HepG2 (cell line): ENCODE measurements at regions not wholly inside any gene's neighbourhood (a gene's known extent, or its start where the extent isn't known, plus 50 kb on each side); places are given as distances from the start of the nearest gene placed in this dataset.

Experiments
- ATAC-seq: fragments of 200-7000 bp; cut with Tn5 transposase; 3 replicates; pipeline ENCODE4 v1.9.1; 2020; ENCODE audit warnings: mild to moderate bottlenecking, moderate library complexity
- BruUV-seq: library from RNA; stranded (reverse); fragments of 400-500 nt; replicated peaks from 2 replicates; lab custom pipeline; 2021; lab: Mats Ljungman, UMichigan
- CTCF ChIA-PET: fragments of 300-600 bp; formaldehyde crosslinking; extraction: SDS; loops from one replicate; lab custom pipeline; 2021; ENCODE audit warnings: low total read pairs, inconsistent platforms, low intra/inter-chr PET ratio; lab: Yijun Ruan, JAX
- POLR2A ChIA-PET: fragments of 350-600 bp; sonication (Branson Sonifier 250); formaldehyde crosslinking; loops from one replicate; lab custom pipeline; 2020; ENCODE audit warnings: antibody characterized with exemption, inconsistent platforms; lab: Yijun Ruan, JAX
- DNase-seq: peaks from one replicate; pipeline ENCODE4 v3.0.0-alpha.2; 2015; ENCODE audit warnings: low spot score
- FAIRE-seq: peaks from 3 replicates; lab custom pipeline; 2011; peaks lifted over from hg19 to GRCh38; lab: Jason Lieb, UNC
- H2AFZ ChIP-seq: one replicate; pipeline ENCODE4 v1.6.1; 2011; ENCODE audit warnings: low read length, inconsistent platforms
- H3K27ac ChIP-seq: fragments of 300-600 bp; 3 replicates; pipeline ENCODE4 v1.8.0; 2011; ENCODE audit warnings: mixed run types, mild to moderate bottlenecking, mixed read lengths, low read length, inconsistent platforms; ENCODE audit not compliant: insufficient read depth; ENCODE audit errors: extremely low read length
- H3K27me3 ChIP-seq, 2 experiments: fragments of 200-600 bp in 1 of 2; 2 replicates in 1 of 2; 3 replicates in 1 of 2; pipeline versions ENCODE4 v1.6.0 to v1.8.0; 2011; ENCODE audit warnings: low read length in 2 of 2, mild to moderate bottlenecking in 2 of 2, moderate library complexity in 2 of 2, inconsistent platforms in 1 of 2; ENCODE audit not compliant: insufficient read depth in 2 of 2, control insufficient read depth in 1 of 2
- H3K36me3 ChIP-seq, 2 experiments: fragments of 200-600 bp in 1 of 2; replicated peaks in 1 of 2; 2 replicates in 1 of 2; 3 replicates in 1 of 2; pipeline versions ENCODE4 v1.5.1 to v1.8.0; 2011; ENCODE audit warnings: low read length in 2 of 2, inconsistent platforms in 1 of 2; ENCODE audit not compliant: insufficient read depth in 2 of 2, control insufficient read depth in 1 of 2
- H3K4me1 ChIP-seq: 2 replicates; pipeline ENCODE4 v1.5.1; 2012; ENCODE audit warnings: low read length, inconsistent platforms; ENCODE audit not compliant: insufficient read depth
- H3K4me2 ChIP-seq: 2 replicates; pipeline ENCODE4 v1.6.0; 2011; ENCODE audit warnings: low read depth, low read length, inconsistent platforms
- H3K4me3 ChIP-seq, 3 experiments: fragments of 200-600 bp in 1 of 3; sonication (generic), shearing (Covaris generic) in 1 of 3; replicated peaks in 1 of 3; 2 replicates each; pipeline ENCODE4 v1.5.1; 2011 to 2016; ENCODE audit warnings: low read length in 3 of 3, inconsistent platforms in 2 of 3, low read depth in 2 of 3, mild to moderate bottlenecking in 2 of 3, control low read depth in 1 of 3, mixed read lengths in 1 of 3; ENCODE audit not compliant: insufficient read depth in 1 of 3
- H3K79me2 ChIP-seq: one replicate; pipeline ENCODE4 v1.6.1; 2011; ENCODE audit warnings: low read length, inconsistent platforms; ENCODE audit not compliant: insufficient read depth
- H3K9ac ChIP-seq: 2 replicates; pipeline ENCODE4 v1.6.0; 2011; ENCODE audit warnings: mild to moderate bottlenecking, low read depth, low read length, inconsistent platforms; ENCODE audit not compliant: insufficient read depth
- H3K9me3 ChIP-seq: 2 replicates; pipeline ENCODE4 v1.5.1; 2012; ENCODE audit warnings: mild to moderate bottlenecking, low read length
- H4K20me1 ChIP-seq: 2 replicates; pipeline ENCODE4 v1.6.0; 2011; ENCODE audit warnings: inconsistent platforms, mild to moderate bottlenecking, low read length, moderate library complexity; ENCODE audit not compliant: insufficient read depth
- FOXA3 ChIP-seq: IDR thresholded peaks from 2 replicates; pipeline ENCODE4 v1.6.1; 2016; ENCODE audit warnings: missing genetic modification reagents, missing compliant biosample characterization
- HDAC1 ChIP-seq: sonication (generic); formaldehyde crosslinking; IDR thresholded peaks from 2 replicates; pipeline ENCODE4 v1.5.1; 2020; ENCODE audit warnings: mild to moderate bottlenecking, missing genetic modification reagents
- HMG20A ChIP-seq: IDR thresholded peaks from 2 replicates; pipeline ENCODE4 v1.6.1; 2016; ENCODE audit warnings: borderline replicate concordance
- HNF4A ChIP-seq: sonication (generic); formaldehyde crosslinking; IDR thresholded peaks from 2 replicates; pipeline ENCODE4 v1.4.0; 2020; ENCODE audit warnings: missing genetic modification reagents
- KDM6A ChIP-seq: IDR thresholded peaks from 2 replicates; pipeline ENCODE4 v1.6.1; 2016; ENCODE audit warnings: low read depth
- MED1 ChIP-seq: sonication (generic); formaldehyde crosslinking; IDR thresholded peaks from 2 replicates; pipeline ENCODE4 v1.4.0; 2020; ENCODE audit warnings: missing genetic modification reagents
- NR2F1 ChIP-seq, 2 experiments: fragments of 450-650 bp in 1 of 2; formaldehyde crosslinking in 1 of 2; IDR thresholded peaks; 2 replicates each; pipeline versions ENCODE4 v1.5.0 to v1.6.1; 2016 to 2020; ENCODE audit warnings: mild to moderate bottlenecking in 1 of 2, missing compliant biosample characterization in 1 of 2, missing genetic modification reagents in 1 of 2, moderate library complexity in 1 of 2
- RARA ChIP-seq: IDR thresholded peaks from 2 replicates; pipeline ENCODE4 v1.6.1; 2016; ENCODE audit warnings: missing genetic modification reagents, missing compliant biosample characterization
- RXRA ChIP-seq: sonication (generic); formaldehyde crosslinking; IDR thresholded peaks from 2 replicates; pipeline ENCODE4 v1.5.1; 2020; ENCODE audit warnings: missing genetic modification reagents
- YY1 ChIP-seq: IDR thresholded peaks from 2 replicates; pipeline ENCODE4 v1.6.1; 2011; ENCODE audit warnings: low read length, low read depth, moderate library complexity, mild to moderate bottlenecking; ENCODE audit not compliant: insufficient read depth, insufficient replicate concordance
- ZEB1 ChIP-seq: IDR thresholded peaks from 2 replicates; pipeline ENCODE4 v1.6.1; 2012; ENCODE audit warnings: mild to moderate bottlenecking, low read depth, inconsistent platforms; ENCODE audit not compliant: insufficient replicate concordance
- ZNF549 ChIP-seq: sonication (generic); formaldehyde crosslinking; IDR thresholded peaks from 2 replicates; pipeline ENCODE4 v1.5.0; 2020; ENCODE audit warnings: missing genetic modification reagents
- WGBS: methylation state at CpG from one replicate; pipeline ENCODE4 v1.1.6; 2017; ENCODE audit warnings: low lambda C conversion rate; 5-methylcytosine and 5-hydroxymethylcytosine counted together
- in situ Hi-C: cut with HindIII; loops from 2 replicates; pipeline ENCODE4 v1.10.0; 2017; ENCODE audit warnings: low pct_unique_long_range_greater_than_20kb; ENCODE audit not compliant: extremely low pct_ligation_motif_present
- intact Hi-C: fragments of 100-400 bp; cut with micrococcal nuclease; formaldehyde crosslinking; loops from one replicate; pipeline ENCODE4 v1.10.0; 2022; ENCODE audit not compliant: unreplicated experiment
- TF ChIP-seq, protein P1 (sequence below): sonication (generic); formaldehyde crosslinking; IDR thresholded peaks from 2 replicates; pipeline ENCODE4 v1.4.0; 2020; ENCODE audit warnings: missing genetic modification reagents, borderline replicate concordance
- TF ChIP-seq, protein P2 (sequence below): IDR thresholded peaks from 2 replicates; pipeline ENCODE4 v1.6.1; 2018; ENCODE audit warnings: missing genetic modification reagents, mild to moderate bottlenecking, missing compliant biosample characterization
- TF ChIP-seq, protein P3 (sequence below): sonication (generic); formaldehyde crosslinking; IDR thresholded peaks from 2 replicates; pipeline ENCODE4 v1.4.0; 2020; ENCODE audit warnings: missing genetic modification reagents
- TF ChIP-seq, protein P4 (sequence below): sonication (generic); formaldehyde crosslinking; IDR thresholded peaks from 2 replicates; pipeline ENCODE4 v1.5.1; 2020; ENCODE audit warnings: mild to moderate bottlenecking, missing genetic modification reagents, borderline replicate concordance

DNA sequence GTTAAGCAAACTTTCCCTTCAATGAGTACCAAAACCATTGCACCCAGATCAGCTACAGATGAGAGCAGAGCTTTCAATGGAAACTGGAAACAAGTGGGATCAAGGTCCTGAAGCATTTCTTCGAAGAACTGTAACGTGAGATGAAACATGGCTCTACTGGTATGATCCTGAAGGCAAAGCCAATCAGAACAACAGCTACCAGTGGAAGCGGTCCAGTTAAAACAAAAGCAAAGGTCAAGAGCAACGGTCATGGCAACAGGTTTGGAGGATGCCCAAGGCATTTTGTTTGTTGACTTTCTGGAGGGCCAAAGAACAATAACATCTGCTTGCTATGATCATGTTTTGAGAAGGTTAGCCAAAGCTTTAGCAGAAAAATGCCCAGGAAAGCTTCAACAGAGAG lies 137.9 kb upstream of the CPSF6 start:
- Histone ChIP-seq H2AFZ (no peak overlapping the region), H3K9me3 (no peaks in the 10 kb centered on the region), H3K9ac (no peak overlapping the region), H3K36me3 (no peaks in the 10 kb centered on the region), H3K4me2 (peak overlapping the region; percentile 40), H3K27me3 (no peaks in the 10 kb centered on the region), H3K27ac (no peak overlapping the region), H3K4me1 (peaks cover 15% of the 10 kb centered on the region), H3K4me3 (no peak overlapping the region), H3K79me2 (no peaks in the 10 kb centered on the region), H4K20me1 (no peaks in the 10 kb centered on the region)
- ChIA-PET POLR2A (no interaction called here), CTCF (no interaction called here)
- 3% methylated on average over 4 of the region's 4 CpGs for WGBS
- intact Hi-C loops (no loop called here), in situ Hi-C loops (no loop called here)
- ATAC-seq (peak; percentile 84), DNase-seq (peak; percentile 49), FAIRE-seq (peak; percentile 59)
- no TSS peak for BruUV-seq
- peak; percentile 92 for TF ChIP-seq RARA (CRISPR knock-in tag)
- peak; percentile 51; the same call in 1 of the 2 replicates for TF ChIP-seq KDM6A (CRISPR knock-in tag)
- no peak for TF ChIP-seq ZEB1
- TF ChIP-seq, protein P1, sequence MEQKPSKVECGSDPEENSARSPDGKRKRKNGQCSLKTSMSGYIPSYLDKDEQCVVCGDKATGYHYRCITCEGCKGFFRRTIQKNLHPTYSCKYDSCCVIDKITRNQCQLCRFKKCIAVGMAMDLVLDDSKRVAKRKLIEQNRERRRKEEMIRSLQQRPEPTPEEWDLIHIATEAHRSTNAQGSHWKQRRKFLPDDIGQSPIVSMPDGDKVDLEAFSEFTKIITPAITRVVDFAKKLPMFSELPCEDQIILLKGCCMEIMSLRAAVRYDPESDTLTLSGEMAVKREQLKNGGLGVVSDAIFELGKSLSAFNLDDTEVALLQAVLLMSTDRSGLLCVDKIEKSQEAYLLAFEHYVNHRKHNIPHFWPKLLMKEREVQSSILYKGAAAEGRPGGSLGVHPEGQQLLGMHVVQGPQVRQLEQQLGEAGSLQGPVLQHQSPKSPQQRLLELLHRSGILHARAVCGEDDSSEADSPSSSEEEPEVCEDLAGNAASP (CRISPR knock-in tag), result no peak
- TF ChIP-seq, protein P2, sequence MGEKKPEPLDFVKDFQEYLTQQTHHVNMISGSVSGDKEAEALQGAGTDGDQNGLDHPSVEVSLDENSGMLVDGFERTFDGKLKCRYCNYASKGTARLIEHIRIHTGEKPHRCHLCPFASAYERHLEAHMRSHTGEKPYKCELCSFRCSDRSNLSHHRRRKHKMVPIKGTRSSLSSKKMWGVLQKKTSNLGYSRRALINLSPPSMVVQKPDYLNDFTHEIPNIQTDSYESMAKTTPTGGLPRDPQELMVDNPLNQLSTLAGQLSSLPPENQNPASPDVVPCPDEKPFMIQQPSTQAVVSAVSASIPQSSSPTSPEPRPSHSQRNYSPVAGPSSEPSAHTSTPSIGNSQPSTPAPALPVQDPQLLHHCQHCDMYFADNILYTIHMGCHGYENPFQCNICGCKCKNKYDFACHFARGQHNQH, result 0 out of 2 replicates have a peak, but pooled peaks have one; percentile 43
- TF ChIP-seq, protein P3, sequence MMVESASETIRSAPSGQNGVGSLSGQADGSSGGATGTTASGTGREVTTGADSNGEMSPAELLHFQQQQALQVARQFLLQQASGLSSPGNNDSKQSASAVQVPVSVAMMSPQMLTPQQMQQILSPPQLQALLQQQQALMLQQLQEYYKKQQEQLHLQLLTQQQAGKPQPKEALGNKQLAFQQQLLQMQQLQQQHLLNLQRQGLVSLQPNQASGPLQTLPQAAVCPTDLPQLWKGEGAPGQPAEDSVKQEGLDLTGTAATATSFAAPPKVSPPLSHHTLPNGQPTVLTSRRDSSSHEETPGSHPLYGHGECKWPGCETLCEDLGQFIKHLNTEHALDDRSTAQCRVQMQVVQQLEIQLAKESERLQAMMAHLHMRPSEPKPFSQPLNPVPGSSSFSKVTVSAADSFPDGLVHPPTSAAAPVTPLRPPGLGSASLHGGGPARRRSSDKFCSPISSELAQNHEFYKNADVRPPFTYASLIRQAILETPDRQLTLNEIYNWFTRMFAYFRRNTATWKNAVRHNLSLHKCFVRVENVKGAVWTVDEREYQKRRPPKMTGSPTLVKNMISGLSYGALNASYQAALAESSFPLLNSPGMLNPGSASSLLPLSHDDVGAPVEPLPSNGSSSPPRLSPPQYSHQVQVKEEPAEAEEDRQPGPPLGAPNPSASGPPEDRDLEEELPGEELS (CRISPR knock-in tag), result peak; percentile 44
- TF ChIP-seq MED1, result peak; percentile 44; the same call in 1 of the 2 replicates
- TF ChIP-seq RXRA, result no peak; the same call in 1 of the 2 replicates
- peak; percentile 71 for TF ChIP-seq HNF4A
- TF ChIP-seq YY1, result no peak
- TF ChIP-seq HMG20A (CRISPR knock-in tag), result peak; percentile 47; the same call in 1 of the 2 replicates
- TF ChIP-seq NR2F1 (CRISPR knock-in tag; IDR thresholded peaks at IDR 0.05), result peak; percentile 43 to 59; a peak in 1 of 4 replicates
- TF ChIP-seq HDAC1 (CRISPR knock-in tag), result 0 out of 2 replicates have a peak, but pooled peaks have one; percentile 24
- no peak for TF ChIP-seq ZNF549 (CRISPR knock-in tag)
- peak; percentile 71 for TF ChIP-seq FOXA3 (CRISPR knock-in tag)
- TF ChIP-seq, protein P4, sequence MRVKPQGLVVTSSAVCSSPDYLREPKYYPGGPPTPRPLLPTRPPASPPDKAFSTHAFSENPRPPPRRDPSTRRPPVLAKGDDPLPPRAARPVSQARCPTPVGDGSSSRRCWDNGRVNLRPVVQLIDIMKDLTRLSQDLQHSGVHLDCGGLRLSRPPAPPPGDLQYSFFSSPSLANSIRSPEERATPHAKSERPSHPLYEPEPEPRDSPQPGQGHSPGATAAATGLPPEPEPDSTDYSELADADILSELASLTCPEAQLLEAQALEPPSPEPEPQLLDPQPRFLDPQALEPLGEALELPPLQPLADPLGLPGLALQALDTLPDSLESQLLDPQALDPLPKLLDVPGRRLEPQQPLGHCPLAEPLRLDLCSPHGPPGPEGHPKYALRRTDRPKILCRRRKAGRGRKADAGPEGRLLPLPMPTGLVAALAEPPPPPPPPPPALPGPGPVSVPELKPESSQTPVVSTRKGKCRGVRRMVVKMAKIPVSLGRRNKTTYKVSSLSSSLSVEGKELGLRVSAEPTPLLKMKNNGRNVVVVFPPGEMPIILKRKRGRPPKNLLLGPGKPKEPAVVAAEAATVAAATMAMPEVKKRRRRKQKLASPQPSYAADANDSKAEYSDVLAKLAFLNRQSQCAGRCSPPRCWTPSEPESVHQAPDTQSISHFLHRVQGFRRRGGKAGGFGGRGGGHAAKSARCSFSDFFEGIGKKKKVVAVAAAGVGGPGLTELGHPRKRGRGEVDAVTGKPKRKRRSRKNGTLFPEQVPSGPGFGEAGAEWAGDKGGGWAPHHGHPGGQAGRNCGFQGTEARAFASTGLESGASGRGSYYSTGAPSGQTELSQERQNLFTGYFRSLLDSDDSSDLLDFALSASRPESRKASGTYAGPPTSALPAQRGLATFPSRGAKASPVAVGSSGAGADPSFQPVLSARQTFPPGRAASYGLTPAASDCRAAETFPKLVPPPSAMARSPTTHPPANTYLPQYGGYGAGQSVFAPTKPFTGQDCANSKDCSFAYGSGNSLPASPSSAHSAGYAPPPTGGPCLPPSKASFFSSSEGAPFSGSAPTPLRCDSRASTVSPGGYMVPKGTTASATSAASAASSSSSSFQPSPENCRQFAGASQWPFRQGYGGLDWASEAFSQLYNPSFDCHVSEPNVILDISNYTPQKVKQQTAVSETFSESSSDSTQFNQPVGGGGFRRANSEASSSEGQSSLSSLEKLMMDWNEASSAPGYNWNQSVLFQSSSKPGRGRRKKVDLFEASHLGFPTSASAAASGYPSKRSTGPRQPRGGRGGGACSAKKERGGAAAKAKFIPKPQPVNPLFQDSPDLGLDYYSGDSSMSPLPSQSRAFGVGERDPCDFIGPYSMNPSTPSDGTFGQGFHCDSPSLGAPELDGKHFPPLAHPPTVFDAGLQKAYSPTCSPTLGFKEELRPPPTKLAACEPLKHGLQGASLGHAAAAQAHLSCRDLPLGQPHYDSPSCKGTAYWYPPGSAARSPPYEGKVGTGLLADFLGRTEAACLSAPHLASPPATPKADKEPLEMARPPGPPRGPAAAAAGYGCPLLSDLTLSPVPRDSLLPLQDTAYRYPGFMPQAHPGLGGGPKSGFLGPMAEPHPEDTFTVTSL (CRISPR knock-in tag), result peak; percentile 57; the same call in 1 of the 2 replicates
